ENCODE measurements at regions not wholly inside any gene's neighbourhood (a gene's known extent, or its start where the extent isn't known, plus 50 kb on each side); places are given as distances from the start of the nearest gene placed in this dataset.
"Not testable (repeated sequence)": the region's sequence is repeated elsewhere in the genome, so short reads cannot be mapped to it uniquely, and the experiment has no call there.

DNA sequence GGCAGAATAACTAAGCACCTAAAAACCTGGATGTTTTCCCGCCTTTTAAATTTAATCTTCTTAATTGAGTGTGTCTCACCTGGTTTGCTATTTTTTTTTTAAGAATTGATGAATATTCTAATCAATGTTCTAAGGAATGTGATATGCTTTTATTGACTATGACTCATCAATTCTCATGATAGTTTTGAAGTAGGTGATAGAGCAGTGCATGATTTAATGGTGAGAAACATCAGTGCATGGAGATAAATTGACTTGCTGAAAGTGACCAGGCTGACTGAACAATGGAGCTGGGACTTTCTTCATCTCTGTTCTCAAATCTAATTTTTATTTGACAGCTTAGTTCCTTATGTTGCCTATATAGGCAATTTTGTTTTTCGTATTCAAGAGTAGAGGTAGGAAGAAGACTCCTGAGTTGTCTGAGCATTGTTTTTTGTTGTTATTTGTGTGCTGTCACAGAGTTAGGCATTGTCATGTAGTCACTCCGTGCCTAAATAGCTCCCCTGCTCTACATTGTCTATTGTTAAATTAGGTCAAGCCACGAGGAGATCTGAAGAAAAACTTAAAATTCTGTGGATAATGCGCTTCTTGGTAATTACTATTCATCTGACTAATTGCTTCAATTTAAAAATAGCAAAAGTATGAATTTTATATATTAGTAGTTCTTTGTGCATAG, 59.0 kb upstream of the NUTM2F start:
- H3K27ac Mint-ChIP-seq, ATAC-seq, H3K36me3 Mint-ChIP-seq, H3K9me3 Mint-ChIP-seq, H3K4me3 Mint-ChIP-seq, POLR2A ChIA-PET, DNase-seq, H3K27me3 Mint-ChIP-seq: not testable (repeated sequence)
- H3K4me1 Mint-ChIP-seq: peaks cover 14 to 47% (median 40%) of the 10 kb centered on the region in 4 donors

DNA sequence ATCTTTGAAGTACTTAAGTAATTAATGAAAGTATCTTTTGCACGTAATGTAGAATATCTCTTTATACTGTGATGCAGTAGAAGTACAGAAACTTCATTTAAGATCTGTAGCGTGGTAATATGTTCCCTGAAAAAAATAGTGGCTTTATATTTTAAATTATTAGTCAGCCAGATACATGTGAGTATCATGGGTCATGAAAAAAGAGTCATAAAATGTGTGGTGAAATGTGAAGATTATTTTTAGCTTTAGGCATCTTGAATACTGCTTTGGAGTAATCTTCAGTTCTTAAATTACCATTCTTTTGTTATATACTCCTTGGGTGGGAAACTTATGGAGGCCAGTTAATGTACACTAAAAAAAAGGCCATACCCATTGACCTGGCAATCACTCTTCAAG, 59.6 kb upstream of the NUTM2F start:
- H3K4me1 Mint-ChIP-seq: peaks cover 14 to 48% (median 40%) of the 10 kb centered on the region in 4 donors
- H3K27me3 Mint-ChIP-seq, H3K27ac Mint-ChIP-seq, H3K4me3 Mint-ChIP-seq, POLR2A ChIA-PET, DNase-seq, ATAC-seq, H3K9me3 Mint-ChIP-seq, H3K36me3 Mint-ChIP-seq: not testable (repeated sequence)

DNA sequence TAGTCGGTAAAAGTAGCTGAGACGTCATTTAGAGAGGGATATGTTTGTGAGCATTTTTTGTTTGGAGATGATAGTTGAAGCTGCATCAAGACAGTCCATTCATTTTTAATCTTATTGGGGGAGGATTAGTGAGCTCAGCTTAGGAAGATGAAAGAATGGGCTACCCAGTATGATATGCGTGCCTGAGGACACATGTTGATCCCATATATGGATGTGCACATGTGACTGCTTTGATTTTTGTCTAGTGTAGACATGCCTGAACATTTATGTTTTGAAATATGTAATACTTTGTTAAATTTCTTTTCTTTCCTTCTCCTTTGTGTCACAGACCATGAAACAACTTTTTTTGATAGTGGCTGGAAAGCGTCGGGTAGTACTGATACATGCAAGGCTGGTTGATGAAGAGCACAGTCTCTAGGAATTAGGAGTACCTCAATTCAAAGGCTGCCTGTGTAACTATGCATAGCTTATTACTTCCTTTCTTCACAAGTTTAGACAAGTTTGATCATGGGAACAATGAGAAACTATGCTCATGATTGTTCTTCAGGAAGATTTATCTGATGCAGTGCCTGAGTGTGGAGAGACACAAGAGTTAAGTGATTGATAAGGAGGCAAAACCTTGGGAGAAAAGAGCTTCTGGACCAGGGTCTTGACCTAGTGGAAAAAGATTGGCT, 62.1 kb upstream of the NUTM2F start:
- ATAC-seq, H3K27me3 Mint-ChIP-seq, DNase-seq, H3K36me3 Mint-ChIP-seq, POLR2A ChIA-PET, H3K9me3 Mint-ChIP-seq, H3K4me3 Mint-ChIP-seq: not testable (repeated sequence)
- H3K4me1 Mint-ChIP-seq: peaks cover 8 to 36% (median 28%) of the 10 kb centered on the region in 4 donors
- H3K27ac Mint-ChIP-seq: peak overlapping the region in 2 of 10 donors; percentile 24 to 48

DNA sequence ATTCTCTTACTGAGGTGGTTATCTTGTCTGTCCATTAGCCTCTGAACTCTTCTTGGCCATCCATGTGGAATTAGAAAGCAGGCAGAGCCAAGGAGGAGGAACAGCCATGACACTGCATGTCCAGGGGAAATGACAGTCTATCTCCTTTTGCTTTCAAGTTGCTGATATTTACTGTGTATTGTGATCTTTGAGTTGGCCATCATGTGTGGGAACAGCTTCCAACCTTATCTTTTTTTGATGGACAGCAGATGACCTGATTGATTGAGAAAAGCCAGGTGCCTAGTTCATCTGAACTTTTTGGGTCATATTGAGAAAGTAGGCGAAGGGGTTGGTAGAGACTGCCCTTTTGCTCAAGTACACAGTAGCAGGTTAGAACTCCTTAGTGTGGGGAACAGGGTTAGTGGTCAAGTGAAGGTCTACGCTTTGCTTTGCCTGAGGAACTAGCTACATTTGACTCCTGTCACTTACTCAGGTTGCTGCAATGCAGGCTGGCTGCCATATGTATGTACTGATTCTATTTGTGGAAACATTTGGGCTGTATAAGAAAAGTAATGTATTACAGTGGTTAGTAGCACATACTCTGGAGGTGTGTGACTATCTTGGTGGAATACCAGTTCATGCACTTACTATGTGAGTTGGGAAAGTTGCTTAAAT, 64.7 kb upstream of the NUTM2F start:
- peaks cover 7 to 30% (median 19%) of the 10 kb centered on the region in 4 donors for H3K4me1 Mint-ChIP-seq
- POLR2A ChIA-PET, H3K4me3 Mint-ChIP-seq, H3K9me3 Mint-ChIP-seq, H3K27me3 Mint-ChIP-seq, DNase-seq, ATAC-seq, H3K36me3 Mint-ChIP-seq, H3K27ac Mint-ChIP-seq: not testable (repeated sequence)

DNA sequence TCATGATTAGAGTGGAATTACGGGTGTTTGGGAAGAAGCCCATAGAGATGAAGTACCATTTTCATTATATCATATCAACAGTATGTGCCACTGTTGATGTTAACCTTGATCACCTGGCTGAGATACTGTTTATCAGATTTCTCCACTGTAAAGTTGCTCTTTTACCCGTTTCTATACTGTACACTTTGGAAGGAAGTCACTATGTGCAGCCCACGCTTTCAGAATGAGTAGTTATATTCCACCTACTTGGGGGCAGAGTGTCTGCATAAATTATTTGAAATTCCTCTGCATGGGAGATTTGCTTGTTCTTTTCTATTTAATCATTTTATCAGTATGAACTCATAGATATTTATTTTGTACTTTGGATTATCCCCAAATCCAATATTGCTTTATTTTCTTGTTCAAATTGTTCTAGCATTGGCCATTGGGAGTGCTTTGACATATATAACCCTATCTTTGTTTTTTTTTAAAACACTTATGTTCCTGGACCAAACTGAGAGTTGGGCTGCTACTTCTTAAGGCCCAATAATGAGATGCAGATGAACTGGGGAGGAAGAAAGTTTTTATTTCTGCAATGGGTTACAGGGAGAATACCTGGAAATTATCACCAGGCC, 69.4 kb upstream of the NUTM2F start:
- DNase-seq, H3K4me3 Mint-ChIP-seq, H3K27me3 Mint-ChIP-seq, H3K27ac Mint-ChIP-seq, H3K9me3 Mint-ChIP-seq, POLR2A ChIA-PET, ATAC-seq: not testable (repeated sequence)
- peaks cover 6 to 22% (median 17%) of the 10 kb centered on the region in 4 donors for H3K4me1 Mint-ChIP-seq
- H3K36me3 Mint-ChIP-seq: peaks cover 0 to 17% (median 9%) of the 10 kb centered on the region in 3 donors

DNA sequence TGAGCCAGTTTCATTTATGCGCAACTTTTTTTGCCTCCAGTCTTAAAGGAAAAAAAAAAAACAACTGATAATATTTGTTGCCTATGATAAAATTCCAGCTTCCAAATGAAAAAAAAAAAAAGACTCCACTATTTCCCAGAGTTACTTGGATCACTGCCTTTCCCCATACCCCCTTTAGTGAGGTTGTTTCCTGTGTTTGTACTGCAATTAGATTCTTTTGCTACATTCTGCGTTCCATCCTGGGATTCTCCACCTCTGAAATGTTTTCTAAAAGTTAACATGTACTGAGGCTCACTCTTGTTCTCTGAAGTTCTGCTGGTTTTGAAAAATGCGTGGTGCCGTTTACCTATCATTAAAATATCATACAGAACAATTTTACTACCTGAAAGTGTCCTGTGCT, 72.0 kb upstream of the NUTM2F start:
- Mint-ChIP-seq H3K36me3 (peaks cover 0 to 16% (median 9%) of the 10 kb centered on the region in 3 donors), H3K27ac (peak overlapping the region in 1 of 10 donors; percentile 13), H3K4me1 (peaks cover 6 to 22% (median 18%) of the 10 kb centered on the region in 4 donors)
- ATAC-seq, H3K27me3 Mint-ChIP-seq, DNase-seq, POLR2A ChIA-PET, H3K9me3 Mint-ChIP-seq, H3K4me3 Mint-ChIP-seq: not testable (repeated sequence)

DNA sequence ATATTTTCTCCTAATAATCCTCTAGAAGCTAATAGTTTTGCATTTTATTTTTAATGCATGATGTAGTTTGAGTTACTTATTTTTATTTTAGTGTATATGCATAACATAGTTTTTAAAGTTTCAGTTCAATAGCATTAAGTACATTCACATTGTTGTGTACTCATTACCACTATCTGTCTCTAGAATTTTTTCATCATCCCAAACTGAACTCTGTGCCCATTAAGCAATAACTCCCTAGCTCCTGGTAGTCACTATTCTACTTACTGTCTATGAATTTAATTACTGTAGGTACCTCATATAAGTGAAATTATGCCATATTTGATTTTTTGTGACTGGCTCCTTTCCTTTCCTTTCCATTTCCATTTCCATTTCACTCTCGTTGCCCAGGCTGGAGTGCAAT, 74.4 kb upstream of the NUTM2F start:
- H3K36me3 Mint-ChIP-seq, ATAC-seq, H3K27me3 Mint-ChIP-seq, H3K9me3 Mint-ChIP-seq, H3K27ac Mint-ChIP-seq, H3K4me3 Mint-ChIP-seq, POLR2A ChIA-PET, DNase-seq: not testable (repeated sequence)
- peaks cover 4 to 14% (median 11%) of the 10 kb centered on the region in 4 donors for H3K4me1 Mint-ChIP-seq

DNA sequence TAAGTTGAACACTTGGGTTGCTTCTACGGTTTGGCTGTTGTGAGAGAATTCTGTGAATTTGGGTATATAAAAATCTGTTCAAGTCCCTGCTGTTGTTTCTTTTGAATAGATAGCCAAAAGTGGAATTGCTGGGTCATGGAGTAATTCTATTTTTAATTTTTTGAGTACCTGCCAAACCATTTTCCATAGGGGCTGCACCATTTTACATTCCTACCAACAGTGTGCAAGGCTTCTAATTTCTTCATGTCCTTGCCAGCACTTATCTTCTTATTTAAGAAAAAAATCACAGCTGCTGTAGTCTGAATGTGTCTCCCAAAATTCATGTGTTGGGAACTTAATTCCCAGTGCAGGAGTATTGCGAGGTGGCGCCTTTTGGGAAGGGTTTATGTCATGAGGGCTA, 75.1 kb upstream of the NUTM2F start:
- H3K27me3 Mint-ChIP-seq, H3K4me3 Mint-ChIP-seq, POLR2A ChIA-PET, H3K27ac Mint-ChIP-seq, H3K9me3 Mint-ChIP-seq, DNase-seq, H3K36me3 Mint-ChIP-seq, ATAC-seq: not testable (repeated sequence)
- peaks cover 4 to 14% (median 12%) of the 10 kb centered on the region in 4 donors for H3K4me1 Mint-ChIP-seq

DNA sequence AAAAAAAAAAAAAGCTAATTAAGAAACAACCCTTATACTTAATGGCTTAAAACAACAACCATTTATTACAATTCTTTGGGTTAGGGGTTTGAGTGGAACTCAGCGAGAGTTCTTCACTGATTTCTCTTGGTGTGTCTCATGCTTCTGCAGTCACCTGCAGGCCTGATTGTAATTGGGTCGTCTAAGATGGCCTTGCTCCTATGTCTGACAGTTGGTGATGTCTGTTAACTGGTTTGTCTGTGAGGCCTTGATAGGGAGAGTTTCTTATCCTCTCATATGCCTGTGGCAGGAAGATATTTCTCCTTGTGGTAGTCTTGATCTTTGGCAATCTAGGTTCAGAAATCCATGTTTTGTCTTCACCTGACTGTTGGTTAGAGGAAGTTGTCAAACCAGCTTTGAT, 85.2 kb upstream of the NUTM2F start:
- H3K27ac Mint-ChIP-seq: peak overlapping the region in 3 of 10 donors; percentile 30 to 87 (median 57)
- H3K27me3 Mint-ChIP-seq, POLR2A ChIA-PET, ATAC-seq, H3K9me3 Mint-ChIP-seq, DNase-seq: not testable (repeated sequence)
- H3K4me1 Mint-ChIP-seq: peaks cover 11 to 33% (median 31%) of the 10 kb centered on the region in 4 donors
- H3K36me3 Mint-ChIP-seq: peaks cover 0 to 22% (median 4%) of the 10 kb centered on the region in 3 donors
- peak overlapping the region in 1 of 10 donors; percentile 2 for H3K4me3 Mint-ChIP-seq

DNA sequence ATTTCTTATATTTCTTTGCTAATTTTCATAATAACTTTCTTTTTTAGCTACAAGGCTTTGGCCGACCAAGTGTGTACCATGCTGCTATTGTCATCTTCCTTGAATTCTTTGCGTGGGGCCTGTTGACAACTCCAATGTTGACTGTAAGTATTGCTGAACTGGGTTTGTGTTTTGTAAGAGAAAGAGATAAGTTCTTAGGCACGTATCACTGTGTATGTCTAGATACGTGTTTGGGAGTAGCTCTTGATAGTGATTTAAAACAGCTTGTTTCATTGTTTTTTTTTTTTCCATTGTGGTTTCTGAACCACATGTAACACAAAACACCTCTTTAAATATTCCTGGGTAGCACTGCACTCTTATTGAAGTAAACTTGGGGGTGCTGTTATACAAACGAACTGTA, 86.7 kb upstream of the NUTM2F start:
- H3K4me1 Mint-ChIP-seq: peaks cover 9 to 28% (median 24%) of the 10 kb centered on the region in 4 donors
- ATAC-seq, H3K9me3 Mint-ChIP-seq, H3K27me3 Mint-ChIP-seq, POLR2A ChIA-PET: not testable (repeated sequence)
- H3K36me3 Mint-ChIP-seq: peaks cover 2 to 34% (median 4%) of the 10 kb centered on the region in 3 donors
- DNase-seq: peak in 2 of 10 donors; percentile 0 to 3
- H3K4me3 Mint-ChIP-seq: peak overlapping the region in 3 of 10 donors; percentile 5 to 38 (median 8)
- peak overlapping the region in 6 of 10 donors; percentile 25 to 84 (median 58) for H3K27ac Mint-ChIP-seq

DNA sequence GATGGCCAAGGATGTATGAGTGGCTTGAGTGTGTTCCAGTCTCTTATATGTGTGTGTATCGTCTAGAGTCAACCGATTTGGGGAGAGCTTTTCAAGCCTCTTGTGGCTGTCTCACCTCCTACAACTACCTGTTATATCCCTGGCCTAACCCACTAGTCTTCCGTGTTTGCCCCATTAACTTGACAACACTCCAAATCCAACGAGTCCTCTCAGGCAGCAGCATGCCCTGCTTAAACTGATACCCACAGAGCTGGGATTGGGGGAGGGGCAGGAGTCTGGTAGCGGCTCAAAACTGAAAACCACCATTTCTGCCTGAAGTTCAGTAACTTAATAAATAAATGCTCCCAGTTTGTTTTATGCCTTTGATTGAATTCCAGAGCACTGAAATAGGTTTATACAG, 91.7 kb upstream of the NUTM2F start:
- DNase-seq, H3K4me1 Mint-ChIP-seq, H3K9me3 Mint-ChIP-seq, POLR2A ChIA-PET, ATAC-seq, H3K27me3 Mint-ChIP-seq: not testable (repeated sequence)
- H3K27ac Mint-ChIP-seq: peak overlapping the region in 2 of 10 donors; percentile 15 to 28
- H3K4me3 Mint-ChIP-seq: peak overlapping the region in 1 of 10 donors; percentile 26
- peaks cover 3 to 37% (median 4%) of the 10 kb centered on the region in 3 donors for H3K36me3 Mint-ChIP-seq

DNA sequence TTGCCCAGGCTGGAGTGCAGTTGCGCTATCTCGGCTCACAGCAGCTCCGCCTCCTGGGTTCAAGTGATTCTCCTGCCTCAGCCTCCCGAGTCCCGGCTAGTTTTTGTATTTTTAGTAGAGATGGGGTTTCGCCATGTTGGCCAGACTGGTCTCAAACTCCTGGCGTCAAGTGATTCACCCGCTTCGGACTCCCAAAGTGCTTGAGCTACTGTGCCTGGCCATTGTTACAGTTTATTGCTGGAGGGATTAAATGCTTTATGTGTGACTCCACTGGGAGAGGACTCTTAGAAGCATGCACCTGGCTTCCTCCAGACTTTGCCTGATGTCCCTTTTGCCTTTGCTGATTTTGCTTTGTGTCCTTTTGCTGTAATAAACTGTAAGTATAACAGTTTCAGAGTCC, 93.5 kb upstream of the NUTM2F start:
- H3K9me3 Mint-ChIP-seq, H3K27ac Mint-ChIP-seq, POLR2A ChIA-PET, ATAC-seq, H3K27me3 Mint-ChIP-seq, H3K4me3 Mint-ChIP-seq, H3K4me1 Mint-ChIP-seq, DNase-seq: not testable (repeated sequence)
- H3K36me3 Mint-ChIP-seq: peaks cover 0 to 26% (median 3%) of the 10 kb centered on the region in 3 donors

DNA sequence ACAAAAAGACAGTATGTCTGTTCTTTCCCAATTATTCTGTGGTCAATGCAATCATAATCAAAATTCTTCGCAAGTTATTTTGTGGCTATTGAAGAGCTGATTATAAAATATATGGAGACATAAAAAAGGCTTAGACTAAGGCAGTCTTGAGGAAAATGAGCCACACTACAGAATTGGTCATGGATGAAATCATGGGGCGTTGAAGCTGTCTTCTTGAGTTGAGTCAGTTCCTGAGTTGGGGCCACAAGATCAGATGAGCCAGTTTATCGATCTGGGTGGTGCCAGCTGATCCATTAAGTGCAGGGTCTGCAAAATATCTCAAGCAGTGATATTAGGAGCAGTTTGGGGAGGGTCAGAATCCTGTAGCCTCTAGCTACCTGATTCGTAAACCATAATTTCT, 96.9 kb upstream of the NUTM2F start:
- H3K4me1 Mint-ChIP-seq, POLR2A ChIA-PET, DNase-seq, H3K4me3 Mint-ChIP-seq, H3K27me3 Mint-ChIP-seq, H3K36me3 Mint-ChIP-seq, H3K9me3 Mint-ChIP-seq, ATAC-seq, H3K27ac Mint-ChIP-seq: not testable (repeated sequence)
